Neutrophil (primary cell): ENCODE measurements at regions not wholly inside any gene's neighbourhood (a gene's known extent, or its start where the extent isn't known, plus 50 kb on each side); places are given as distances from the start of the nearest gene placed in this dataset.

Experiments
- H3K27ac ChIP-seq: fragments of 200-600 bp; sonication (generic); 2 replicates; pipeline ENCODE4 v1.5.1; 2016; ENCODE audit warnings: mild to moderate bottlenecking, moderate library complexity
- H3K27me3 ChIP-seq: fragments of 200-600 bp; sonication (generic); 2 replicates; pipeline ENCODE4 v1.6.0; 2016; ENCODE audit warnings: mild to moderate bottlenecking
- H3K36me3 ChIP-seq: fragments of 200-600 bp; sonication (generic); 2 replicates; pipeline ENCODE4 v1.5.1; 2017
- H3K4me1 ChIP-seq, 2 experiments: fragments of 200-600 bp in 1 of 2; sonication (generic) in 1 of 2; 1 replicate in 1 of 2; 2 replicates in 1 of 2; pipeline versions ENCODE4 v1.5.1 to v1.6.1; 2013 to 2016; ENCODE audit warnings: low read depth in 1 of 2, low read length in 1 of 2, mild to moderate bottlenecking in 1 of 2, moderate library complexity in 1 of 2; ENCODE audit not compliant: control insufficient read depth in 1 of 2, insufficient read depth in 1 of 2
- H3K4me3 ChIP-seq, 2 experiments: fragments of 200-600 bp in 1 of 2; sonication (generic) in 1 of 2; 1 replicate in 1 of 2; 2 replicates in 1 of 2; pipeline ENCODE4 v1.5.1; 2013 to 2016; ENCODE audit warnings: low read depth in 1 of 2, low read length in 1 of 2, mild to moderate bottlenecking in 1 of 2, moderate library complexity in 1 of 2
- H3K9me3 ChIP-seq: fragments of 200-600 bp; sonication (generic); 2 replicates; pipeline ENCODE4 v1.5.1; 2016
- CTCF ChIP-seq: fragments of 200-600 bp; sonication (generic); IDR thresholded peaks from 2 replicates; pipeline ENCODE4 v1.5.1; 2016; ENCODE audit warnings: antibody characterized with exemption

GRCh38 chr6:106901062-106901461, 73.5 kb downstream of the CD24 start:
- no peaks in the 10 kb centered on the region for H3K36me3 ChIP-seq
- TF ChIP-seq CTCF = no peak
- H3K27me3 ChIP-seq = peaks cover 6% of the 10 kb centered on the region
- no peak overlapping the region for H3K27ac ChIP-seq
- H3K4me3 ChIP-seq = no peak overlapping the region
- H3K9me3 ChIP-seq = peaks cover 4% of the 10 kb centered on the region
- H3K4me1 ChIP-seq = no peaks in the 10 kb centered on the region

GRCh38 chr6:106899697-106900096, 74.8 kb downstream of the CD24 start:
- TF ChIP-seq CTCF = no peak
- H3K27ac ChIP-seq = no peak overlapping the region
- H3K4me1 ChIP-seq = no peaks in the 10 kb centered on the region
- no peak overlapping the region for H3K4me3 ChIP-seq
- peaks cover 6% of the 10 kb centered on the region for H3K27me3 ChIP-seq
- no peaks in the 10 kb centered on the region for H3K36me3 ChIP-seq
- H3K9me3 ChIP-seq = peaks cover 4% of the 10 kb centered on the region

- no peaks in the 10 kb centered on the region for H3K4me1 ChIP-seq
- no peak for TF ChIP-seq CTCF
These were observed 76.9 kb downstream of the CD24 start for GRCh38 chr6:106897580-106897979.

GRCh38 chr6:106895703-106896040, 78.9 kb downstream of the CD24 start:
- no peaks in the 10 kb centered on the region for H3K4me1 ChIP-seq
- no peaks in the 10 kb centered on the region for H3K9me3 ChIP-seq
- H3K36me3 ChIP-seq = no peaks in the 10 kb centered on the region
- H3K27ac ChIP-seq = no peak overlapping the region
- TF ChIP-seq CTCF = no peak
- no peak overlapping the region for H3K4me3 ChIP-seq
- H3K27me3 ChIP-seq = peaks cover 6% of the 10 kb centered on the region

More at GRCh38 chr6:106897580-106897979, 76.9 kb downstream of the CD24 start:
- Histone ChIP-seq H3K27me3 (peaks cover 6% of the 10 kb centered on the region), H3K36me3 (no peaks in the 10 kb centered on the region), H3K27ac (no peak overlapping the region), H3K4me3 (no peak overlapping the region), H3K9me3 (peaks cover 4% of the 10 kb centered on the region)

GRCh38 chr6:106894978-106895702, 79.4 kb downstream of the CD24 start:
- no peaks in the 10 kb centered on the region for H3K9me3 ChIP-seq
- peaks cover 6% of the 10 kb centered on the region for H3K27me3 ChIP-seq
- H3K36me3 ChIP-seq = no peaks in the 10 kb centered on the region
- TF ChIP-seq CTCF = no peak
- no peak overlapping the region for H3K4me3 ChIP-seq
- H3K27ac ChIP-seq = no peak overlapping the region
- H3K4me1 ChIP-seq = no peaks in the 10 kb centered on the region
